PFSK-1 (cell line): ENCODE measurements at regions not wholly inside any gene's neighbourhood (a gene's known extent, or its start where the extent isn't known, plus 50 kb on each side); places are given as distances from the start of the nearest gene placed in this dataset.

Experiments used
- FOXP2 ChIP-seq: optimal IDR thresholded peaks from 2 replicates; pipeline ENCODE3; 2011; ENCODE audit warnings: borderline replicate concordance, control low read depth, inconsistent platforms; ENCODE audit not compliant: insufficient read depth; ENCODE audit errors: extremely low read length, extremely low read depth
- POLR2AphosphoS5 ChIP-seq: IDR thresholded peaks from 2 replicates; pipeline ENCODE4 v1.6.1; 2012; ENCODE audit warnings: low read depth, mild to moderate bottlenecking, control low read depth, low read length, moderate library complexity
- SIN3A ChIP-seq: IDR thresholded peaks from 2 replicates; pipeline ENCODE4 v1.6.1; 2012; ENCODE audit warnings: mild to moderate bottlenecking, low read length, moderate library complexity, borderline replicate concordance; ENCODE audit not compliant: insufficient read depth
- TAF1 ChIP-seq: IDR thresholded peaks from 2 replicates; pipeline ENCODE4 v1.6.1; 2012; ENCODE audit warnings: low read length, control low read depth, borderline replicate concordance; ENCODE audit not compliant: insufficient read depth
- TF ChIP-seq, protein P1 (sequence below), 2 experiments: IDR thresholded peaks; 2 replicates each; pipeline versions ENCODE4 v1.6.1 to v1.8.0; 2011 to 2012; ENCODE audit warnings: low read depth in 2 of 2, low read length in 2 of 2, control low read depth in 1 of 2, inconsistent platforms in 1 of 2, mild to moderate bottlenecking in 1 of 2, moderate library complexity in 1 of 2; ENCODE audit not compliant: insufficient read depth in 1 of 2

DNA sequence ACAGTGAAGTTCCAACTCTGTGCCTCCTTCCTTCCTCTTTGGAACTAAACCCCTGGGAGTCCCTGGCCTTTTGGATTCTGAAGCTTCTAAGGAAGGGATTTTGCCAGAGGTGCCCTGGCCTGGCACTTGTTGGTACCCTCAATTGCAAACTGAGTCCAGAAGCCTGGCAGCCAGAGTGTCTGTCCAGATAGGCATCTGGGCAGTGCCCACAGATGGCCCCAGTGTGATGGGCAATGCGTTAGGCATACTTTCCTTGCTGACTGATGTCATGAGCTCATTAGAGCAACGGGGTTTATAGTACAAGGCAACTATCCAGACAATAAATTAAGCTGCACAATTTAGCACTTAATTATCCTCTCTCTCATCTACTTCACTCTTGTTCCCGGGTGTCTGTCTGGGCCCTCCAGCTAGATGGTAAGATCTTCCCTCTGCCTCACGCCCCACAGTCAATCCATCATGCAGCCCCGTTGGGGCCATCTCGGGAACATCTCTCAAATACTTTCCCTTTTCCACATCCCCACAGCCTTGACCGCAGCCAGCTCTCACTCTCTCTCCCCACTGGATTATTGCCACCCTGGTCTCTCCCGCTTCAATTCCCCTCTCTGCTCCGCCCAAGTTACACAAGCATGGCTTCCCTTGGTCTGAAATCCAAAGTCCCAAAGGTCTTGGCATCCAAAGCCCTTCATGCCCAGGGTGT is 157.5 kb upstream of the SMIM23 start:
- TF ChIP-seq POLR2AphosphoS5: no peak
- TF ChIP-seq, protein P1, sequence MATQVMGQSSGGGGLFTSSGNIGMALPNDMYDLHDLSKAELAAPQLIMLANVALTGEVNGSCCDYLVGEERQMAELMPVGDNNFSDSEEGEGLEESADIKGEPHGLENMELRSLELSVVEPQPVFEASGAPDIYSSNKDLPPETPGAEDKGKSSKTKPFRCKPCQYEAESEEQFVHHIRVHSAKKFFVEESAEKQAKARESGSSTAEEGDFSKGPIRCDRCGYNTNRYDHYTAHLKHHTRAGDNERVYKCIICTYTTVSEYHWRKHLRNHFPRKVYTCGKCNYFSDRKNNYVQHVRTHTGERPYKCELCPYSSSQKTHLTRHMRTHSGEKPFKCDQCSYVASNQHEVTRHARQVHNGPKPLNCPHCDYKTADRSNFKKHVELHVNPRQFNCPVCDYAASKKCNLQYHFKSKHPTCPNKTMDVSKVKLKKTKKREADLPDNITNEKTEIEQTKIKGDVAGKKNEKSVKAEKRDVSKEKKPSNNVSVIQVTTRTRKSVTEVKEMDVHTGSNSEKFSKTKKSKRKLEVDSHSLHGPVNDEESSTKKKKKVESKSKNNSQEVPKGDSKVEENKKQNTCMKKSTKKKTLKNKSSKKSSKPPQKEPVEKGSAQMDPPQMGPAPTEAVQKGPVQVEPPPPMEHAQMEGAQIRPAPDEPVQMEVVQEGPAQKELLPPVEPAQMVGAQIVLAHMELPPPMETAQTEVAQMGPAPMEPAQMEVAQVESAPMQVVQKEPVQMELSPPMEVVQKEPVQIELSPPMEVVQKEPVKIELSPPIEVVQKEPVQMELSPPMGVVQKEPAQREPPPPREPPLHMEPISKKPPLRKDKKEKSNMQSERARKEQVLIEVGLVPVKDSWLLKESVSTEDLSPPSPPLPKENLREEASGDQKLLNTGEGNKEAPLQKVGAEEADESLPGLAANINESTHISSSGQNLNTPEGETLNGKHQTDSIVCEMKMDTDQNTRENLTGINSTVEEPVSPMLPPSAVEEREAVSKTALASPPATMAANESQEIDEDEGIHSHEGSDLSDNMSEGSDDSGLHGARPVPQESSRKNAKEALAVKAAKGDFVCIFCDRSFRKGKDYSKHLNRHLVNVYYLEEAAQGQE (IDR thresholded peaks at IDR 0.05; ENCODE audit: insufficient read depth in 1 of 2, low read depth in 2 of 2, low read length in 2 of 2): no peak
- no peak for TF ChIP-seq SIN3A
- no peak for TF ChIP-seq TAF1
- no peak for TF ChIP-seq FOXP2

DNA sequence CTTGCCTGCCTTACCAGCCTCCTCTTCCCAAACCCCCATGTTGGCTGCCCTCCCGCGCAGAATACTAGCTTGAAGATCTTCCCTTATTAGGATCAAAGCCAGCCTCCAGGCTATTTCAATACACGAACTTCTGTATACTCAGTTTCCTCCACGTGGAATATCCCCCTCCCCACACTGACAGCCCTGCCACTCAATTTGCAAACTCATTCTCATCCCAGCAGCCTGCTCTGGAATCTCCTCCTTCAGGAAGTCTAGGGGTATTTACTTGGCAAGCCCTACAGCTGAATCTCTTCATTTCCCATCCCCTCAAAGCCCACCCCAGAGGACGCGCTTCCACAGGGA is 157.0 kb upstream of the SMIM23 start:
- TF ChIP-seq TAF1: no peak
- no peak for TF ChIP-seq FOXP2
- TF ChIP-seq, protein P1 (IDR thresholded peaks at IDR 0.05; ENCODE audit: insufficient read depth in 1 of 2, low read depth in 2 of 2, low read length in 2 of 2): no peak
- TF ChIP-seq POLR2AphosphoS5: no peak
- TF ChIP-seq SIN3A: no peak

DNA sequence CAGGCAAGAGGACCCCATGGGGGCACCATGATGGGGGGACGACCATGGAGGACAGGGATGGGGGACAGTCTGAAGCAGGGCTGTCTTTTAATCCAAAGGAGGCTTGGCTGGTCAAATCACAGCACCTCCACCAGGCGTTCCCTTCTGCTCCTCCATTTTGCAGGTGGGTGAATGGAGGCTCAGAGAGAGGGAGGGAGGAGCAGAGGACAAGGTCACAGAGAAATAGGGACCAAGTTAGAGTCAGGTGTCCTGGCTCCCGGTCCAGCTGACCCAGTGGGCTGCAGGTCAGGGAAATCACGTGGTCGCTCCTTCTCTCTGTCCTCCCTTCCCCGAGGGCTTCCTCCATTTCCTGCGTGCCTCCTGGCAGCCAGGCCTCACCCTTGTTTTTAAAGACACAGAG is 156.4 kb upstream of the SMIM23 start:
- TF ChIP-seq POLR2AphosphoS5 (no peak), TAF1 (no peak), SIN3A (no peak), FOXP2 (no peak)
- TF ChIP-seq, protein P1 (IDR thresholded peaks at IDR 0.05; ENCODE audit: insufficient read depth in 1 of 2, low read depth in 2 of 2, low read length in 2 of 2): no peak

DNA sequence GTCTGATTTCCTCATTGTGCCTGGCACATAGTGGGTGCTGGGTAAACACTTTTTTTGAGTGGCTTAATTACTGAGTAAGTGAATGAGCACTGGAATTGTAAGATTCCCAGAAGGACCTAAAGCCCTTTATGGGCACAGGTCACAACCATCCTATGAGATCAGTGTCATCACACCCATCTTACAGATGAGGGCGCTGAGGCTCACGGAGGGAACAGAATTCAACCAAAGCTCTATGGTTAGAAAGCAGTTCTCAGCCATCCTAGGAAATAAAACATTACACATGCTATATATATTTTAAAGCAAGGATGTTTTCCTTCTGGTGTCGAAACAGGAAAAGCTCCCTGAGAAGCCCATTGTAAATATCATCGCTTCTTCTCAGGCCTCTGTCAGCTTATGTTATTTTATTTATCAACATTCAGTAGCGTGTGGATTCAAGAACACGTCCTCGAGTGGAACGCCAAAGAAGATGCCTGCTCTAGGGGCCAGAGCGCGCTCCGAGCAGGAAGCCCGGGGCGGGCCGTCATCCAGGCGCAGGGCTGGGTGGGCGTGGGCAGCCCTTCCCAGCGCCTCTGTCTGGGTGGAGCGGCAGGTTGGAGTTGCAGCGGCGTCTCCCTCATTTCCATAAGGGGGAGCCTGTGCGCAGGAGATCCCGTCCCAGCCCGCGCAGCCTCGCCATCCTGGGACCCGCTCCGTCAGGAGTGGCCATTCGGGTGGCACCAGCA is 155.8 kb upstream of the SMIM23 start:
- no peak for TF ChIP-seq POLR2AphosphoS5
- TF ChIP-seq TAF1: no peak
- TF ChIP-seq, protein P1 (IDR thresholded peaks at IDR 0.05; ENCODE audit: insufficient read depth in 1 of 2, low read depth in 2 of 2, low read length in 2 of 2): no peak
- TF ChIP-seq SIN3A: no peak
- peak; percentile 51 for TF ChIP-seq FOXP2
